Thyroid gland (tissue), 4 donors: ENCODE measurements at regions not wholly inside any gene's neighbourhood (a gene's known extent, or its start where the extent isn't known, plus 50 kb on each side); places are given as distances from the start of the nearest gene placed in this dataset.

Experiments
- DNase-seq, 2 donors: peaks; one replicate each; pipeline ENCODE4 v3.0.0-alpha.2; 2019
- H3K27ac ChIP-seq, 3 donors: fragments of 200-600 bp; sonication (generic); 1 replicate in 2 of 3; 2 replicates in 1 of 3; pipeline ENCODE4 v1.5.1; 2016 to 2019; ENCODE audit warnings: mild to moderate bottlenecking in 1 of 3, moderate library complexity in 1 of 3
- H3K27me3 ChIP-seq: fragments of 200-600 bp; sonication (generic); one replicate; pipeline ENCODE4 v1.5.1; 2019
- H3K36me3 ChIP-seq, 2 donors: fragments of 200-600 bp; sonication (generic); one replicate each; pipeline ENCODE4 v1.5.1; 2016 to 2019
- H3K4me1 ChIP-seq, 2 donors: fragments of 200-600 bp; sonication (generic); one replicate each; pipeline ENCODE4 v1.5.1; 2017 to 2019
- H3K4me3 ChIP-seq, 3 donors: fragments of 200-600 bp; sonication (generic); replicated peaks in 1 of 3; 1 replicate in 2 of 3; 2 replicates in 1 of 3; pipeline ENCODE4 v1.5.1; 2016; ENCODE audit warnings: mild to moderate bottlenecking in 1 of 3
- H3K9me3 ChIP-seq: fragments of 200-600 bp; sonication (generic); one replicate; pipeline ENCODE4 v1.5.1; 2017
- CTCF ChIP-seq, 6 experiments: fragments of 200-600 bp in 3 of 6; fragments of 450-650 bp in 3 of 6; sonication (generic) in 3 of 6; IDR thresholded peaks; one replicate each; pipeline ENCODE4 v1.5.1; 2016 to 2019; ENCODE audit warnings: antibody characterized with exemption in 6 of 6, mild to moderate bottlenecking in 2 of 6, inconsistent platforms in 1 of 6, moderate library complexity in 1 of 6
- POLR2A ChIP-seq, 2 donors: fragments of 450-650 bp; IDR thresholded peaks; one replicate each; pipeline ENCODE4 v1.6.1; 2017; ENCODE audit warnings: antibody characterized with exemption in 2 of 2, mild to moderate bottlenecking in 2 of 2, moderate library complexity in 1 of 2
- WGBS, 2 donors: methylation state at CpG; one replicate each; pipeline ENCODE4 v1.1.5; 2017; 5-methylcytosine and 5-hydroxymethylcytosine counted together
- intact Hi-C: fragments of 100-400 bp; cut with DNase I; formaldehyde crosslinking; loops from one replicate; pipeline ENCODE4 v1.15.1; 2023

- Histone ChIP-seq H3K4me1 (no peaks in the 10 kb centered on the region), H3K27ac (no peak overlapping the region), H3K27me3 (no peaks in the 10 kb centered on the region), H3K9me3 (no peaks in the 10 kb centered on the region), H3K4me3 (no peak overlapping the region), H3K36me3 (no peaks in the 10 kb centered on the region)
- intact Hi-C loops = no loop called here
- no peak for DNase-seq
- TF ChIP-seq CTCF (IDR thresholded peaks at IDR 0.05) (no peak), POLR2A (IDR thresholded peaks at IDR 0.05) (no peak)
- WGBS, 2 donors = 72 to 76% methylated on average over 4 of the region's 4 CpGs
Observed at GRCh38 chr1:209102120-209102519, 481.4 kb upstream of the CAMK1G start.

- H3K27ac ChIP-seq = no peak overlapping the region
- WGBS, 2 donors = 67 to 73% methylated on average over 4 of the region's 4 CpGs
- no peaks in the 10 kb centered on the region for H3K27me3 ChIP-seq
- no peak for DNase-seq
- no peaks in the 10 kb centered on the region for H3K36me3 ChIP-seq
- H3K4me3 ChIP-seq = no peak overlapping the region
- H3K9me3 ChIP-seq = no peaks in the 10 kb centered on the region
- H3K4me1 ChIP-seq = no peaks in the 10 kb centered on the region
- intact Hi-C loops = no loop called here
- TF ChIP-seq CTCF (IDR thresholded peaks at IDR 0.05) (no peak), POLR2A (IDR thresholded peaks at IDR 0.05) (no peak)
Observed at GRCh38 chr1:209102531-209102930, 481.0 kb upstream of the CAMK1G start.

GRCh38 chr1:209103092-209103491 is 480.4 kb upstream of the CAMK1G start:
- Histone ChIP-seq H3K4me1 (no peaks in the 10 kb centered on the region), H3K27me3 (no peaks in the 10 kb centered on the region), H3K4me3 (no peak overlapping the region), H3K27ac (no peak overlapping the region), H3K9me3 (no peaks in the 10 kb centered on the region), H3K36me3 (no peaks in the 10 kb centered on the region)
- intact Hi-C loops = no loop called here
- DNase-seq = no peak
- TF ChIP-seq CTCF (IDR thresholded peaks at IDR 0.05) = no peak
- no peak for TF ChIP-seq POLR2A (IDR thresholded peaks at IDR 0.05)
- 49 to 68% methylated on average over 4 of the region's 4 CpGs for WGBS, 2 donors

- no peak overlapping the region for H3K4me3 ChIP-seq
- intact Hi-C loops = no loop called here
- H3K36me3 ChIP-seq = no peaks in the 10 kb centered on the region
- TF ChIP-seq POLR2A (IDR thresholded peaks at IDR 0.05) (no peak), CTCF (IDR thresholded peaks at IDR 0.05) (no peak)
- H3K4me1 ChIP-seq = no peaks in the 10 kb centered on the region
- no peaks in the 10 kb centered on the region for H3K9me3 ChIP-seq
- H3K27me3 ChIP-seq = no peaks in the 10 kb centered on the region
- no peak overlapping the region for H3K27ac ChIP-seq
- 82 to 86% methylated on average over 3 of the region's 3 CpGs for WGBS, 2 donors
- no peak for DNase-seq
Observed at GRCh38 chr1:209104646-209105045, 478.9 kb upstream of the CAMK1G start.

- WGBS, 2 donors = 76 to 78% methylated on average over 3 of the region's 3 CpGs
- Histone ChIP-seq H3K27ac (no peak overlapping the region), H3K27me3 (no peaks in the 10 kb centered on the region), H3K4me3 (no peak overlapping the region), H3K4me1 (no peaks in the 10 kb centered on the region), H3K9me3 (no peaks in the 10 kb centered on the region), H3K36me3 (no peaks in the 10 kb centered on the region)
- no peak for DNase-seq
- intact Hi-C loops = no loop called here
- TF ChIP-seq POLR2A (IDR thresholded peaks at IDR 0.05) (no peak), CTCF (IDR thresholded peaks at IDR 0.05) (no peak)
Observed at GRCh38 chr1:209105701-209106100, 477.8 kb upstream of the CAMK1G start.
